GM12875 (cell line): ENCODE measurements at regions not wholly inside any gene's neighbourhood (a gene's known extent, or its start where the extent isn't known, plus 50 kb on each side); places are given as distances from the start of the nearest gene placed in this dataset.
"Not testable (repeated sequence)": the region's sequence is repeated elsewhere in the genome, so short reads cannot be mapped to it uniquely, and the experiment has no call there.

Source experiments
- H3K4me3 ChIP-seq: one replicate; pipeline ENCODE4 v1.5.1; 2011; ENCODE audit warnings: low read depth, low read length, control low read depth
- CTCF ChIP-seq: IDR thresholded peaks from 2 replicates; pipeline ENCODE4 v1.5.1; 2011; ENCODE audit warnings: low read depth, mild to moderate bottlenecking, control low read depth, inconsistent platforms, low read length, moderate library complexity, borderline replicate concordance; ENCODE audit not compliant: insufficient read depth

DNA sequence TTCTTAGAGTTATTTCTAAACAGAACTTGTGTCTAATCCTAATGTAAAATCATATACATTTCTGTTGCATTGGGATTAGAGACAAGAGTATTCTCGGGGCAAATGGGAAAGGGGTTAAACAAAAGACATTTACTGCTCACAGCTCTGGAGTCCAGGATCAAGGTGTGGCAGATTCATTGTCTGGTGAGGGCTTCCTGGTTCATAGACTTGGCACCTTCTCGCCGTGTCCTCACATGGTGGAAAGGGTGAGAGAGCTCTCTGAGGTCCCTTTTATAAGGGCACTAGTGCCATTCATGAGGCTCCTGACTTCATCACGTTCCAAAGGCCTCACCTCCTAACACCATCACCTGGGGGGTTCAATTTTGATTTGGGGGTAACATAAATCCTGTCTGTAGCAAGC, 90.3 kb upstream of the PRKX start:
- TF ChIP-seq CTCF, result no peak
- no peak overlapping the region for H3K4me3 ChIP-seq

- H3K4me3 ChIP-seq, result no peak overlapping the region
- TF ChIP-seq CTCF, result no peak
Observed at GRCh38 chrX:3803305-3803704, 89.9 kb upstream of the PRKX start.

- H3K4me3 ChIP-seq, result not testable (repeated sequence)
Observed at GRCh38 chrX:3795411-3795810, 82.0 kb upstream of the PRKX start.

DNA sequence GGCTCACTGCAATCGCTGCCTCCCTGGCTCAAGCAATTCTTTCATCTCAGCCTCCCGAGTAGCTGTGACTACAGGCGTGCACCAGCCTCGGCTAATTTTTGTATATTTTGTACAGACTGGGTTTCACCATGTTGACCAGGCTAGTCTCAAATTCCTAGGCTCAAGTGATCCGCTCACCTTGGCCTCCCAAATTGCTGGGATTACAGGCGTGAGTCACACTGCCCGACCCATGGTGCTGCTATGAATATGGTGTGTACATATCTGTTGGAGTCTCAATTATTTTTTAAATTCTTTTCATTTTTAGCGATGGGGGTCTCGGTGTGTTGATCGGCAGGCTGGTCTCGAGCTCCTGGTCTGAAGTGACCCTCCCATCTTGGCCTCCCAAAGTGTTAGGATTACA, 78.0 kb upstream of the PRKX start:
- no peak for TF ChIP-seq CTCF
- H3K4me3 ChIP-seq, result no peak overlapping the region

DNA sequence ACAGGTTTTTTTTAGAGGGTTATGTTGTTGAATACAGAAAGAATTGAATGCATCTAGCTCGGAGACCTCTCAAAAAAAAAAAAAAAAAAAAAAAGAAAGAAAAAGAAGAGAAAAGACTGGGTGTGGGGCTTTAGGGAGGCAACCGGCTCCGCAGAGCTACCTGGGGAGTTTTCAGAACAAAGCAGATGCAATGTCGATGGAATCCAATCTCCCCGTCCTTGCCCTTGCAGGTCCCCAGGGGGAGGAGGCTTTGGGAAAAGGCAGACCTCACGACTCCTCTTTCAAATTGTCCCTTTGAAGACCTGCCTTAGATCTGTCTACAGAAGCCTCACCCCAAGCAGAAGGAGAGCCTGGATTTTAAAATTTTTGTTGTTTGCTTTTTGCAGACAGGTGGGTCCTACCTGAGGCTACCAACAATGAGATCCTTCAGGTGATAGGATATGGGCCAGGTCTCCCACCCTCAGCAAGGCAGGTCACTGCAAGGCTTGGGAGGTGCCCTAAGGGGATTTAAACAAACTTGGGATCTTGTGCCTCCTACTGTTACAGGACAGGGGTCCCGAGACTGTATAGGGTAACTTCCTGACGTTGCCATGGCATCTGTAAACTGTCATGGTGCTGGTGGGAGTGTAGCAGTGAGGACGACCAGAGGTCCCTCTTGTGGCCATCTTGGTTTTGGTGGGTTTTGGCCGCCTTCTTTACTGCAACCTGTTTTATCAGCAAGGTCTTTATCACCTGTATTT, 75.2 kb upstream of the PRKX start:
- TF ChIP-seq CTCF, result no peak
- H3K4me3 ChIP-seq, result no peak overlapping the region

GRCh38 chrX:3787856-3788255, 74.4 kb upstream of the PRKX start:
- TF ChIP-seq CTCF, result no peak
- H3K4me3 ChIP-seq, result no peak overlapping the region

- H3K4me3 ChIP-seq, result not testable (repeated sequence)
Observed at GRCh38 chrX:3785822-3786221, 72.4 kb upstream of the PRKX start.

GRCh38 chrX:3780564-3780963, 67.1 kb upstream of the PRKX start:
- H3K4me3 ChIP-seq, result no peak overlapping the region
- TF ChIP-seq CTCF, result no peak
